ENCODE measurements at regions not wholly inside any gene's neighbourhood (a gene's known extent, or its start where the extent isn't known, plus 50 kb on each side); places are given as distances from the start of the nearest gene placed in this dataset.

DNA sequence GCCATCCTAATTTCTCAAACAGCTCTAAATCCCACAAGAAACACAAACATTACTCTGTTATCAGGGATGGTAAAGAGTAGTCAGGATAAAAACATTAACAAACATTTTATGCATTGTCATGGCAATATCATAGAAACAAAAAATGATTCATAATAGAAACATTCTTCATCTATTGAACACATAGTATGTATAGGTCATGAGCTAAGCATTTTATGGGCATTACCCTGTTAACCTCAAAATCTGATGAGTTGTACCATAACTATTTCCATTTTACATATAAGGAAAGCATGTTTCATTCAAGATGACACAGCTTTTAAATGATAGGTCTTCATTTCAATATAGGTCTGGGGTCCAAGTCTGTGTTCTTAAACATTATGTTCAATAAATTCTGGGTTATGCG, 344.9 kb downstream of the RND3 start:
- TF ChIP-seq, protein P1, sequence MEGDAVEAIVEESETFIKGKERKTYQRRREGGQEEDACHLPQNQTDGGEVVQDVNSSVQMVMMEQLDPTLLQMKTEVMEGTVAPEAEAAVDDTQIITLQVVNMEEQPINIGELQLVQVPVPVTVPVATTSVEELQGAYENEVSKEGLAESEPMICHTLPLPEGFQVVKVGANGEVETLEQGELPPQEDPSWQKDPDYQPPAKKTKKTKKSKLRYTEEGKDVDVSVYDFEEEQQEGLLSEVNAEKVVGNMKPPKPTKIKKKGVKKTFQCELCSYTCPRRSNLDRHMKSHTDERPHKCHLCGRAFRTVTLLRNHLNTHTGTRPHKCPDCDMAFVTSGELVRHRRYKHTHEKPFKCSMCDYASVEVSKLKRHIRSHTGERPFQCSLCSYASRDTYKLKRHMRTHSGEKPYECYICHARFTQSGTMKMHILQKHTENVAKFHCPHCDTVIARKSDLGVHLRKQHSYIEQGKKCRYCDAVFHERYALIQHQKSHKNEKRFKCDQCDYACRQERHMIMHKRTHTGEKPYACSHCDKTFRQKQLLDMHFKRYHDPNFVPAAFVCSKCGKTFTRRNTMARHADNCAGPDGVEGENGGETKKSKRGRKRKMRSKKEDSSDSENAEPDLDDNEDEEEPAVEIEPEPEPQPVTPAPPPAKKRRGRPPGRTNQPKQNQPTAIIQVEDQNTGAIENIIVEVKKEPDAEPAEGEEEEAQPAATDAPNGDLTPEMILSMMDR (IDR thresholded peaks at IDR 0.05): no peak
- no peak for TF ChIP-seq SIN3A (IDR thresholded peaks at IDR 0.05; ENCODE audit: borderline replicate concordance, low read depth, low read length)
- TF ChIP-seq, protein P2, sequence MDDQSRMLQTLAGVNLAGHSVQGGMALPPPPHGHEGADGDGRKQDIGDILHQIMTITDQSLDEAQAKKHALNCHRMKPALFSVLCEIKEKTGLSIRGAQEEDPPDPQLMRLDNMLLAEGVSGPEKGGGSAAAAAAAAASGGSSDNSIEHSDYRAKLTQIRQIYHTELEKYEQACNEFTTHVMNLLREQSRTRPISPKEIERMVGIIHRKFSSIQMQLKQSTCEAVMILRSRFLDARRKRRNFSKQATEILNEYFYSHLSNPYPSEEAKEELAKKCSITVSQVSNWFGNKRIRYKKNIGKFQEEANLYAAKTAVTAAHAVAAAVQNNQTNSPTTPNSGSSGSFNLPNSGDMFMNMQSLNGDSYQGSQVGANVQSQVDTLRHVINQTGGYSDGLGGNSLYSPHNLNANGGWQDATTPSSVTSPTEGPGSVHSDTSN (IDR thresholded peaks at IDR 0.05): 0 out of 2 replicates have a peak, but pooled peaks have one; percentile 39
- TF ChIP-seq, protein P3, sequence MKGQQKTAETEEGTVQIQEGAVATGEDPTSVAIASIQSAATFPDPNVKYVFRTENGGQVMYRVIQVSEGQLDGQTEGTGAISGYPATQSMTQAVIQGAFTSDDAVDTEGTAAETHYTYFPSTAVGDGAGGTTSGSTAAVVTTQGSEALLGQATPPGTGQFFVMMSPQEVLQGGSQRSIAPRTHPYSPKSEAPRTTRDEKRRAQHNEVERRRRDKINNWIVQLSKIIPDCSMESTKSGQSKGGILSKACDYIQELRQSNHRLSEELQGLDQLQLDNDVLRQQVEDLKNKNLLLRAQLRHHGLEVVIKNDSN (IDR thresholded peaks at IDR 0.05; ENCODE audit: borderline replicate concordance, low read depth): no peak
- TF ChIP-seq, protein P4, sequence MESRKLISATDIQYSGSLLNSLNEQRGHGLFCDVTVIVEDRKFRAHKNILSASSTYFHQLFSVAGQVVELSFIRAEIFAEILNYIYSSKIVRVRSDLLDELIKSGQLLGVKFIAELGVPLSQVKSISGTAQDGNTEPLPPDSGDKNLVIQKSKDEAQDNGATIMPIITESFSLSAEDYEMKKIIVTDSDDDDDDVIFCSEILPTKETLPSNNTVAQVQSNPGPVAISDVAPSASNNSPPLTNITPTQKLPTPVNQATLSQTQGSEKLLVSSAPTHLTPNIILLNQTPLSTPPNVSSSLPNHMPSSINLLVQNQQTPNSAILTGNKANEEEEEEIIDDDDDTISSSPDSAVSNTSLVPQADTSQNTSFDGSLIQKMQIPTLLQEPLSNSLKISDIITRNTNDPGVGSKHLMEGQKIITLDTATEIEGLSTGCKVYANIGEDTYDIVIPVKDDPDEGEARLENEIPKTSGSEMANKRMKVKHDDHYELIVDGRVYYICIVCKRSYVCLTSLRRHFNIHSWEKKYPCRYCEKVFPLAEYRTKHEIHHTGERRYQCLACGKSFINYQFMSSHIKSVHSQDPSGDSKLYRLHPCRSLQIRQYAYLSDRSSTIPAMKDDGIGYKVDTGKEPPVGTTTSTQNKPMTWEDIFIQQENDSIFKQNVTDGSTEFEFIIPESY (IDR thresholded peaks at IDR 0.05; ENCODE audit: borderline replicate concordance, low read depth): no peak
- peak in 1 of 2 experiments; percentile 67; a peak in 1 of 4 replicates for TF ChIP-seq EP300 (IDR thresholded peaks at IDR 0.05; ENCODE audit: borderline replicate concordance in 1 of 2, low read depth in 1 of 2, low read length in 1 of 2)
- no peak for TF ChIP-seq NRF1 (IDR thresholded peaks at IDR 0.05; ENCODE audit: low read depth, low read length)
- TF ChIP-seq POLR2AphosphoS5 (IDR thresholded peaks at IDR 0.05; ENCODE audit: low read depth, low read length): no peak
- TF ChIP-seq SMC3 (IDR thresholded peaks at IDR 0.05; ENCODE audit: low read depth, low read length): no peak
- TF ChIP-seq RAD21 (IDR thresholded peaks at IDR 0.05; ENCODE audit: low read length): no peak
- TF ChIP-seq YY1 (IDR thresholded peaks at IDR 0.05; ENCODE audit: low read depth): no peak
- no peak for TF ChIP-seq EZH2phosphoT487 (IDR thresholded peaks at IDR 0.05; ENCODE audit: borderline replicate concordance, low read depth)
